NCI-H226 (cell line): ENCODE measurements at regions not wholly inside any gene's neighbourhood (a gene's known extent, or its start where the extent isn't known, plus 50 kb on each side); places are given as distances from the start of the nearest gene placed in this dataset.

Source experiments
- DNase-seq: peaks from one replicate; pipeline ENCODE4 v3.0.0-alpha.2; 2015

DNA sequence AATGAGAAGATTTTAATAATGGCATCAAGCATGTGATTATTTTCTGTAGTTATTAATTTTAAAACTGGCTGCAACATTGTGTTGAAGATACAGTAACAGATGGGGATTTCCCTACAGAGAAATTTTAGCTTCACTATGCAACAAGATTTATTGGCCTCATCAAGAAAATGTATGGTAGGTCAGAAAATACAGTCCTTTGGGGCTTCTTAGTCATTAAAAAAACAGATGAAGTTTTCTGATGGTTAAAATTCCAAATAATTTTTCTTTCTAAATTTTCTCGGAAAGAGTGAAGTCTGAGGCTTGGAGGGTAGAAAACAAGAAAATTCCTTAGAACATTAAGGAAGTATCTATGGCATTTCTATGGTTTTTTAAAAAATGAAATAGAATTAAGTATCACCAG, 1790.8 kb upstream of the PCDH20 start:
- DNase-seq: no peak

DNA sequence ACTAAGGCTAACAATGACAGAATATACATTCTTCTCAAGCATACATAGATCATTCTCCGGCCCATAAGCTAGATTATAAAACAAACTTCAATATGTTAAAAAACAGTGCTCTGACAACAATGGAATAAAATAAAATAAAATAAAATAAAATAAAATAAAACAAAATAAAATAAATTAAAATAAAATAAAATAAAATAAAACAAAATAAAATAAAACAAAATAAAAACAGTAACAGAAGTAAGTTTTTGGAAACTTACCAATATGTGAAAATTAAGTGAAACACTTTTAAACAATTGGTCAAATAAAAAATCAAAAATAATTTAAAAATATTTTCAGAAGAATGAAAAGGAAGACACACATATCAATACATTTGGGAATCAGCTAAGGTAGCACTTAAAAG, 1785.8 kb upstream of the PCDH20 start:
- no peak for DNase-seq

DNA sequence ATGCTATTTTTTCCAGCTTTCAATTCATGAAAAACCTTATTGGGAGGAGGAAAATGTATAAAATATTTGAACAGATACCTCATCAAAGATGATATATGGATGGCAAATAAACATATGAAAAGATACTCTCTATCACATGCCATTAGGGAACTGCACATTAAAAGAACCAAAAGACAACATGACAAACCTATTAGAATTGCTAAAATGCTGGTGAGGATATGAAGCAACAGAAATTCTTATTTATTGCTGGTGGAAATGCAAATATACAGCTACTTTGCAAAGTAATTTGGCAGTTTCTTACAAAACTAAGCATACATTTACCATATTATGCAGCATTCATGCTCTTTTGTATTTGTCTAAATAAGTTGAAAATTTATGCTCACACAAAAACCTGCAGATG, 1783.9 kb upstream of the PCDH20 start:
- no peak for DNase-seq

DNA sequence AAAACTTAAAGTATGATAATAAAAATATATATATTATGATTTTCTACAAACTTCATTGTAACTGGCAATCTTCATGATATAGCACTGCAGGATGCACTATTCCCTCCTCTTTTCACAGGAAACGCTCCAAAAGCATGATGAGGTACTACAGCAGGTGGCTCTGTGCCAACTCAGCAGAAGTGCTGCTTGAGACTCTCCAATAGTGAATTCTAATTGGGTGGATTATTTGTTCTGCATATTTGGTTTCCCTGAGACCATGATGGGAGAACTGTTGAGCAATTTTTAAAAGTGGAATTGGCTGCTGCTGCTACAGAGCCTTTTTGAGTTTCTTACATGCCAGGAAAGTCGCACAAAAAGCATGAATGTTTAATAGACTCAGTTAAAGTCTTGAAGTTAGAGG, 1782.4 kb upstream of the PCDH20 start:
- peak; percentile 49 for DNase-seq

DNA sequence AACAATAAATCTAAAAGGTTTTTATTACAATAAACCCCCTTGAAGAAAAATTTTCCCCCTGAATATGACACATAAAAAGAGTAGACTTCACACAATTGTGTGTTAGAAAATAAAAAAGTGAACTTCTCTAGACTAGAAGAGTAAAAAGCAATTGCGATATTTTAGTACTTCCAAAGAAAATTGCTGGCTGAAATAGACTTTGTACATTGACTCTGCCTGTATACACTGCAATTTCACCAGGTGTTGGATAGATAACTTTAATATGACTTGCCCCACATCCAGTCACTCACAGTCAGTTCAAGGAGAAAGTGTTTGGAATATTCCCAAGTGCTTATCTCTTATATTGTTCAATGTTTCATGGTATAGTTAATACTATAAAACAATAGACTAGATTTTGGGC, 1780.1 kb upstream of the PCDH20 start:
- DNase-seq: no peak

DNA sequence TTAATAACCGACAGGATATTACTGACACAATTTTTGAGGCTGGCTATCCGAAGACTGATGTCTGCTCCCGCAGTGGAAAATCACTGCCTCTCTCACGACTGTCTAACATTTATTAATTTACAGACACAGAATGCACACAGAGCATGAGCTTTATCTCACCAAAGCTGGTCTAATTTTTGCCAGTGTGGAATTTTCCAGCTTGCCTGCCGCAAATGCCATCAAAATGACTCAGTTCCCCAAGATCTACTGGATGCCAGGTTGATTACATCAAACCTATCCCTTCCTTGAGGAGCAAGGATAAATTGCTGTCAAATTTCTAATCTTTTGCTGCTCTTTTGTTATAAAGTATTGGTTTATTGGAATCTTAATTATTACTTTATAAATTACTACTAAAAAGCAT, 1775.1 kb upstream of the PCDH20 start:
- peak; percentile 92 for DNase-seq

DNA sequence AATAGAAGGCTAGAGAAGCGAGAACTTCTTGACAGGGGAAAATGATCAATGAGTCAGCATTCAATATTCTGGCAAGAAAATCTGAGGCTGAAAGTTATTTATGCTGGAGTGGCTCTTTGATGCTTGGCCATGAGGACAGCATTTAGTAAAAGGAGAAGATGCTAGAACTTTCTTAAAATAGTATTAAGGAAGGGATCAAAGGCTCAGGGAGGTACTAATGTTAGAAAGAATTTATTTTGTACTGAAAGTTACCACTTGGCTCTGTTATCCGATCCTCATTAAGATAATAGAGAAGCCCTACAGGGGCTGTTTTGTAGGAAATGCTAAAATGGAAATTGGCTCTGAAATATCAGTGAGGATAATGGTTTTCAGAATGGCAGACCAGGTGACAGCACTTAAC, 1774.6 kb upstream of the PCDH20 start:
- DNase-seq: no peak

DNA sequence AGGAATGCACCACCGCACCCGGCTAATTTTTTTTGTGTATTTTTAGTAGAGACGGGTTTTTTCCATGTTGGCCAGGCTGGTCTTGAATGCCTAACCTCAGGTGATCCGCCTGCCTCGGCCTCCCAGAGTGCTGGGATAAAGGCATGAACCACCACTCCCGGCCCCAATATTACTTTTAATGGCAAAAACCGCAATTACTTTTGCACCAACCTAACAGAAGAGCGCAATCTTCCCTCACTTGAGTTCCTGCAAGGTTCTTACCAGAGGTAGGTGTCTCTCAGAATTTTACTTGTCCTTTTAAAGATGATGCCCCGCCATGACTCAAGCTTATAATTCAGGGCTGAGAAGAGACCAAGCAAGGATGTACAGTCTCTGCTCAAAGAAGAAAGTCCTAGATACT, 1774.1 kb upstream of the PCDH20 start:
- DNase-seq: no peak

DNA sequence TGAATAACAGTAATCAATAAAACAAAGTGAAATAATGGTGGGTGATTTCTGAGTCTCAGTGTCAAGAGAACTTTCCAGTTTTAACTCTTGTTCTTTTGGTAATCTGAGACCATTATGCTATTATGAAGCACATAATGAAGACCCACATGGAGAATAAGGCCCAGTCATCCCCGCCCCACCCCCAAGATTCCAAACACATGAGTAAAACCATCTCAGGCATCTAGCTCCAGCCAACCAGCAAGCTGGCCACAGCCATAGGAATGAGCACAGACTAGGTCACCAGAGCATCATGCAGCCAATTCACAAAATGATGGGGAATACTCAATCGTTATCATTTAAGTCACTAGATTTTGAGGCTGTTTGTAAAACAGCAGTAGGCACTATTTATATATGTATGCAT, 1769.0 kb upstream of the PCDH20 start:
- peak; percentile 89 for DNase-seq

DNA sequence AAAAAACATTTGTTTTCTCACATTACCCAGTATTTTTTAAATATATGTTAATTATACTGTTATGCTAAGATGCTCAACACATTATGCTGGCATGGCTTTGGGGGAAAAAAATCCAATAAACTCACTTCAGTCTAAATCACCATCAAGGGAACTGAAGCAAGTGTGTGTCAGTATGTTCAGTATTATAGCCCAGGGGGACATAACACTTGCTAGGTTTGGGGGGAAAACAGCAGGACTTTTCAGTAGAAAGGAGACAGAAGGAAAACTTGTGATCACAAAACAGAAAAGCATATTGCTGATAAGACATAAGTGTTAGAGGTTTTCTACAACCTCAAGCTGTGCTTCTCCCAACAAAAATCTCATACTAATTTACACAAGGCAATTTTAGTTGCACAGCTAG, 1759.9 kb upstream of the PCDH20 start:
- no peak for DNase-seq

DNA sequence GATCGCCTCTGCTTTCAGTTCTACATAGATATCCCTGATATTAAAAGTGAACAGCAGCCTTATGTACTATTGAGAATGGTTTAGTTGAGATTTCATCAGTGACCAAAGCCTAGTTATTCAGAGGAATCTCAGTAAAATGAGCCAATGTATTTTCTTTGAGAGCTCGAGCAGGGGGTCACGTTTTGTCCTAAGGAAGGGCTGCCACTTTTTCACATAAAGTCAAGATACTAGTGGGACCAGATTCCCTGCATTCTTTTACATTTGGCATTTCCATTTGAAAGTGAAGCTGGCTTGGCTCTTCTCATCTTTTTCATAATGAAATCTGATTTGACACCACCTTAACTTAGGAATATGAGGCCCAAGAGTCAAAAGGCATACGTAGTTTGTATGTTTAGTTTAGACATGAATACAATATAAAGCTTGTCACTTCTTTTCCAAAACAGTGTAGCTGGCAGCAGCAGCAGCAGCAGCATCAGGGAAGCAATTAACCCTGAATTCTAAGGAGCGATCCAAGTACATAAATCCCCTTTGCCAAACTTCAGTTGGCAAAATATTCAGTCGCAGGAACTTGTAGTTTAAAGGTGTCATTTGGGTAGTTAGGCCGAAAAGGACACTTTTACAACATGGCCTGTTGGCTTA, 1752.2 kb upstream of the PCDH20 start:
- no peak for DNase-seq

DNA sequence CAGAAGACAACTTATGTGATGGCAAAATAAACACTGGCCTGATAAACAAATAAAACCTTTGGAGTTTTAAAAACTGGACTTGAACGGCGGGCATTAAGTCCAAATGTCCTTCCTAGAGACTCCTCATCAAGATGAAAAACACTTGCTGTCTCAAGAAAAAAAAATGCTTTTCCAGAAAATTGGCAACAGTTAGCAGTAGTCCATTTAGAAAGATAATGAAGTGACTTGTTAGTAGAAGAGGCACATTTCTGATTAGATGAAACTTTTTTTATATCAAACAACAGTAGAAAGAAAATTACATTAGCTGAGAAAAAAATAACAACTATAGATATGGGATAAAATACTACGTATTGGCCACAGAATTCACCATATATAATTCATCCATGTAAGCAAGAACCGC, 1750.7 kb upstream of the PCDH20 start:
- DNase-seq: no peak

DNA sequence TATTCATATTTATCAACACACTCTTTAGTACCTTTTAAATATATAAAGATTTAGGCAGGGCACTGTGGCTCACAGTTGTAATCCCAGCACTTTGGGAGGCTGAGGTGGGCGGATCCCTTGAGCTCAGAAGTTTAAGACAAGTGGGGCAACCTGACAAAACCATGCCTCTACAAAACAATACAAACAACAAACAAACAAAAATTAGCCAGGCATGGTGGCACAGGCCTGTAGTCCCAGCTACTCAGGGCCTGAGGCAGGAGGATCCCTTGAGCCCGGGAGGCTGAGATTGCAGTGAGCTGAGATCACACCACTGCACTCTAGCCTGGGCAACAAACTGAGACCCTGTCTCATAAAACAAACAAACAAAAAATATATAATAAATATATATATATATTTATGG, 1748.3 kb upstream of the PCDH20 start:
- DNase-seq: no peak

DNA sequence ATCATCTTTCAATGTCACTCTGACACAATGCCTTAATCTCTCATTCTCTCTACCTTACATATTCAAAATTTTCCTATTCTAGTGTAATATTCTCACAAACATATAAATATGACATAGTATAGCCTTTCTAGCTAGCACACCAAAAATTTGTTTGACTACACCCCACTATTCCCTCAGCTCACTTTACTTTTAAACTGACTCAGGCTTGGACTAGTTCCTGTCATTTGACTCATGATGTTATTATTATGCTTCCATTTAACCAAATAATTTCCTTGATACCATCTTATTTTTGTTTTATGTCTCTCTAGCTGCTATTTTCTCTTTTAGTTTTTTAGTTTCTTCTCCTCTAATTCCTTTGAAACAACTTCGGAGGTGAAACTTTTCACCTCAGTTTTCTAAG, 1745.6 kb upstream of the PCDH20 start:
- DNase-seq: peak; percentile 21

DNA sequence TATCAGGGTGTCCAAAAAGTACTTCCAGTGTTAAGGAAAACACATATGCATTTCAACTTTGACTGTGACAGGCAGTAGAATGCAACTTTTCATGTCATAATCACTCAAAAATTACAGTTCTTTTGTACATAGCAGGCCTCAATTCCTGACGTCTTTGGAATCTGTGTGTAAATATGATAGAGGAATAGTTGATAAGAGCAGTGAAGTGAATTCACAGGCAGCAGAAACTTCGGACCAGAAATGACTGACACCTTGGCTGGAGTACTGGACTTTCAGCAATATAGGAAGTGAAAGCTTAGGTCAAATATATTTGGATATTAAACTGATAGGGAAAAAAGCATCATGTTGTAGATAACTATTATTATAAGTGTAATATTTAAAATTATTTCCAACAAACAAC, 1741.2 kb upstream of the PCDH20 start:
- peak; percentile 60 for DNase-seq

DNA sequence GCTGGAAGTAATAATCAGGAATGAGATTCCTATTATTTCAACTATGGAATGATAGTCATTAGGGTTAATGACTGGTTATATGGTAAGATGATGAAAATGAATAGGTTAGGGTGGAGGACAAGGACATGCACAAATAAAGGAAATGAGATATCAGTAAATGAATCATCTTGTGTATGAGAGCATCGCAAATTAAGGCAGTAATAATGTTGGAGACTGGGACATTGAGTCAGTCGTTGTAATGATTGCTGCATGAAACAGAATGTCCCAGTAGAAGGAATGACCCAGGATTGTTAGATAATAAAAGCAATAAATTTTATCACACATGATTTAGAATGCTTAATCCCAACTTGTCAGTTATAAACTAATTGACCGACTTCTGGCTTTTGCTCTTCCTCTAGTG, 1733.7 kb upstream of the PCDH20 start:
- no peak for DNase-seq

DNA sequence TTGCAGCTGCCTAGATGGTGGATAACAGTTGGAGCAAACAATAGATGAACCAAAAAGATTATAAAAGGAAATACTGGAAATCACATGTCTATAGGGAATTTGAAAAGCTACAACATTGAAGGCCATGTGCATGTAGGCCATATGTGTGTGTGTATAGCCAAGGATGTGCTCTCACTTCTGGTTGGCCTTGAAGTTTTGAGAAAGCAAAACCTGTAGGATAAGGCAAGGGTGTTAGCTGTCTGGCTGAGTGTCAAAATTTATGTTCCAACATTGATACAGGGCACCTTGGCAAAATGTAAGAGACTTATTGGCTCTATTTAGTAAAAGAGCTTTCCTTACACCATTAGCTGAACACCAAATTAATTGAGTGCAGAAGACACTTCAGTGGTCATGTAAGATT, 1723.6 kb upstream of the PCDH20 start:
- DNase-seq: no peak

DNA sequence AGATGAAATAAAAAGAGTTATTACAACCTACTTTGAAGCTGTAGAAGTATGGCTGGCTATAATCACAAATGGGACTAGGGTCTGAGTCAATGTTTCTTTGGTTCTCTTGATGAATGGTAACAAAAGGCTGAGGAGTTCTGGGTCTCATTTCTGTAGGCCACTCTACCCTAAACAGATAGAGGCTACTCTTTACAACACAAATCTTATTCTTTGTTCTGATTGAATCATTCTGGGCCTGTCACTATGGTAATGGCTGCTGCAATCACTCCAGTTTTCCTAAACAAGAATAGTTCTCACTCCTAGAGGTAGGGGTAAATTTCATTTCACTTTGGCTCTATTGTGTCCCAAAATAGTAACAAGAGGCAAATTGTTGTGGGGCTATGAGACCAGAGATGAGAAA, 1714.3 kb upstream of the PCDH20 start:
- no peak for DNase-seq

DNA sequence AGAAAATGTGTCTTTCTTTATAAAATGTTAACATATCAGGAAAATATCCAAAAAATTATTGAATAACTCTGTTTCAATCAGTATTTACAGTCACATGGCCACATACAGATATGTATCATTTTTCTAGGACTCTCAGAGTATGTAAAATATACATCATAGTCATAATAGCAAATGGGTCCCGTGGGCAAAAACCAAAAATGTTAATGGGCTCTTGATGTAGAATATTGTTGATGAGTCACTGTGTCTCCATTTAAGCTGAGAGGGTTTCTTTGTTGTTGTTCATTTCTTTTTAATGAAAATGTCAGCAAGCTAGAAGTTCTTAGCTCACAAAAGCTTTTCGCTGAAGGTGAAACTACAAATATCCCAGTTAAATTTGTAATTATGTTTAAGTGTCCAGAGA, 1713.1 kb upstream of the PCDH20 start:
- no peak for DNase-seq

DNA sequence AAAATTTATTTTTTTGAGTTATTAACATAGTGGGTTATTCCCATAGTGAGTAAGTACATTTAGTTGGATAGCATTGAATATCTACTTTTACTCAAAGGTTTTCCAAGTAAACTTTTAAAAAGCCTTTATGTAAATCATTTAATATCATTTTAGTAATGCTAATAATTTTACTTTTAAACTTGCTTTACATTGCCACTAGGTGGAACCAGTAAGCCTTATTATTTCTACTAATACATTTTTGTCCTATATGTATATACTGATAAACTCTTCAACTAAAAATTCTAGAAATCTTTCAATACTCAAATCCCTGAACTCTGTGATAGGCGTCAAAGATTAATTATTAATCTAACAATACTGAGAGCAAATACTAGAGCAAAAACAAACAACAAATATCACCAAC, 1709.2 kb upstream of the PCDH20 start:
- no peak for DNase-seq

DNA sequence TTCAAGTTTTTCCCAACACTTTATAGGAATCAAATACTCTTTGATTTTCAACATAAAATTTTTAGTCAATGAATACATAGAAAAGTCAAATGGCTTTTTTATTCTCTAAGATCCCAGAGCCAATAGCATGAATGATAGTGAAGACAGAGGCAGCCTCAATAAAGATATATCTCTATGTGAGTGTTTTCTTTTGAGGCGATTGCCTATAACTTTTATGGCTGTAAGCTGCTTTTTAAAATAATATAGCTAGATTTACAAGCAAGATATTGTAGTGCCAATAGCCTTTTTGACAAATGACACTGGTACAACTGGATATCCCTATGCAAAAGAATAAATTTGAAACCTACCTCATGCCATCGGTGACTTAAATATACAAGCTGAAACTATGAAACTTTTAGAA, 1705.2 kb upstream of the PCDH20 start:
- DNase-seq: no peak

DNA sequence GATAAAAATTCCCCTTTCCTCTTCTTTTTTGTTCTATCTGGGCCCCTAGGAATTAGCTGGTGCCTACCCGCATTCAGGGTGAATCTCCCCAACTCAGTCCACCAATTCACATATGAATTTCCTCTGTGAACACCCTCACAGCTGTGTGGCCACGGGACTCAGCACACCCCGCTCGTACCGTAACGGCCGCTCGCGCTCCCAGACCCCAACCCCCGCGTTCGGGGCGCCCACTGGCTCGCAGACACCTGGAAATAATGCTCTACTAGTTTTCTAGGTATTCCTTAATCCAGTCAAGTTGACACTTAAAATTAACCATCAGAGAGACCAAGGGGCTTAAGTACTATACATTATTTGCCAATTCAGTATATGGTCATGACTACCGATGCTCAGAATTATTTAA, 1702.1 kb upstream of the PCDH20 start:
- no peak for DNase-seq

DNA sequence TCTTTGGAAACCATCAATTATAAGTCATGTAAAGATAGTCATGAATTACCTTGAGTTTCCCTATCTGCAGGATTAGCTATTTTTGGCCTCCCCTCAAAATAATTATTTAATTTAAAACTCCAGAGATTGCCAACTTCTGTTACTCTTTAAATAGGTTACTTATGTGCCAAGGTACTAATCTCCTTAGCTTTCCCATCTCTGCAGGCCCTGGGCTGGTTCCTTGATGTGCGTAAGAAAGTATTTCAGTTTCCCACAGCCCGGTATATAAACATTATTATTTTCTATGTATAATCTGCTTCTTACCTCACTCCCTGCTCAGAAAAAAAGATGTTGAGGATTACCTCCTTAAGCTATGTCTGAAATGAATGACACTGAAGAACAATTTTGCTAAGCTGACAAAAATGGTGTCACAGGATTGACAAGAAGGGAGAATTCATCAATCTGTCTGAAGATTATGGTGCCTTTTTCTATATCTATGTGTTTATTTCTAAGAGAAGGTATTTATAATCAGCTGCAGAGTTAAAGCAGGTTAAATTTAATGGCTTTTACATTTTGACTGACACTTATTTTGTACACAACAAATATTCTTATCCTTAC, 1697.2 kb upstream of the PCDH20 start:
- DNase-seq: no peak

DNA sequence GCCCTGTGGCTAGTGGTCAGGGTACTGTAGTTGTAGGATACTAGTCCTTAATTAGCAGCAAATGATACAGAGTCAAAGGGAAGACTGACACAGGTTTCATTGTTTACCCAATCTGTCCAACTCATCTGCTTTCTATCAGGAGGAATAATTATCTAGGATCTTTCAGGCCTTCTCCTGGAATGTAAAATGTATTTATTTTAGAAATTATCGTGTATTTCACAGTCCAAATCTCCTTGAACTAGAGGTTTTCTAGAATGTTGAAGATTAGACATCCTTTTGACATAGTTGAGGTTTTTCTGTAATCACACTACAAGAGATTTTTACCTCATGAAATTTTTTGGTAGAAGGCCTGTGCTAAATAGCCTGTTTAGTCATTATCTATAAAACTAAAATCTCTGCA, 1694.8 kb upstream of the PCDH20 start:
- peak; percentile 2 for DNase-seq

DNA sequence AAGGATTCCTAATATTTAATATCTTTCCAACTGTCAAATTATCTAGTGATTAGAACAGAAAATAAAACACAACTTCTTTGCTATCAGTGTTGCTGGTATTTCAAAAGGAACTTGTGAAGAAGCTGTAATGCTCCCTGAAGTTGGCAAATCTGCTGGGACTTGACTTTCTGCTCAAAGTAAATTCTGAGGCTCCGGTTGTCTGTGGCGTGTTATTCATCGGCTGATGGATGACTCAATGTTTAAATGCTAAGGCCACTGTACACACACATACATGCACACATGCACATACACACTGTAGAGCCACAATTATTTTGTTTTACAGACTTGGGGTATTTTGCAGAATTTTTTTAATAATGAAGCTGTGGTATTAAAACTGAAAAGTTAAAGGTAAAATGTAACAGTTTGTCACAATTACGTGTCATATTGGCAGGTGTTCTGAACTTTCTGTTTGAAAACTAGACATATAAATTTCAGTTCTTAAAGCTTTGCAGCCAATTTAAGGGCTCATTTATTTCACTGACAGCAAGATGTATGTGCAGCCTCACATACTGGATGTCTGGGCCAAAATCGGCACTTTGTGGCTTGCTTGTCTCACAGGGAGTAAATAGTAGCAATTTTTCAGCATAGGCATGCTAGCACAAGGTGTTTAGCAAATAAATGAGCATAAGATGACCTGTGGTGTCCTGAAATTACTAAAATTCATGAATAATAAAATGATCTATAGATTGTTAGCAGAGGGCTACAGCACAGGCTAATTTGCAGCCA, 1691.7 kb upstream of the PCDH20 start:
- no peak for DNase-seq
